GM12891 (cell line): ENCODE measurements at regions not wholly inside any gene's neighbourhood (a gene's known extent, or its start where the extent isn't known, plus 50 kb on each side); places are given as distances from the start of the nearest gene placed in this dataset.

Experiments used
- POLR2A ChIP-seq: IDR thresholded peaks from 2 replicates; pipeline ENCODE4 v1.6.1; 2011; ENCODE audit warnings: low read depth, low read length, control low read depth
- TAF1 ChIP-seq: IDR thresholded peaks from 2 replicates; pipeline ENCODE4 v1.6.1; 2011; ENCODE audit warnings: low read depth, low read length, control low read depth

GRCh38 chr4:123659730-123660129 lies 263.1 kb downstream of the SPRY1 start:
- TF ChIP-seq POLR2A: no peak
- TF ChIP-seq TAF1: no peak
